ENCODE measurements at regions not wholly inside any gene's neighbourhood (a gene's known extent, or its start where the extent isn't known, plus 50 kb on each side); places are given as distances from the start of the nearest gene placed in this dataset.

- TF ChIP-seq TCF4 (CRISPR knock-in tag; IDR thresholded peaks at IDR 0.05; ENCODE audit: borderline replicate concordance) (no peak), ZFP3 (CRISPR knock-in tag; IDR thresholded peaks at IDR 0.05) (no peak), ZNF565 (CRISPR knock-in tag; conservative IDR thresholded peaks at IDR 0.05; ENCODE audit: low read depth) (no peak), ZFP30 (CRISPR knock-in tag; IDR thresholded peaks at IDR 0.05) (no peak), ISL1 (CRISPR knock-in tag; IDR thresholded peaks at IDR 0.05) (no peak), ZNF8 (CRISPR knock-in tag; IDR thresholded peaks at IDR 0.05) (no peak), PATZ1 (CRISPR knock-in tag; IDR thresholded peaks at IDR 0.05; ENCODE audit: borderline replicate concordance) (no peak), BACH2 (CRISPR knock-in tag; IDR thresholded peaks at IDR 0.05; ENCODE audit: borderline replicate concordance) (no peak)
Observed at GRCh38 chr16:51455398-51455797, 304.3 kb upstream of the SALL1 start.
